GM12872 (cell line): ENCODE measurements at regions not wholly inside any gene's neighbourhood (a gene's known extent, or its start where the extent isn't known, plus 50 kb on each side); places are given as distances from the start of the nearest gene placed in this dataset.

Experiments used
- CTCF ChIP-seq: IDR thresholded peaks from 3 replicates; pipeline ENCODE4 v1.5.1; 2011; ENCODE audit warnings: low read depth, mild to moderate bottlenecking, low read length, moderate library complexity; ENCODE audit not compliant: insufficient read depth

GRCh38 chr2:217691920-217692666, 310.7 kb downstream of the TNS1 start:
- TF ChIP-seq CTCF = no peak

GRCh38 chr2:217691516-217691915, 311.3 kb downstream of the TNS1 start:
- TF ChIP-seq CTCF = no peak

- no peak for TF ChIP-seq CTCF
Observed at GRCh38 chr2:217689053-217689452, 313.7 kb downstream of the TNS1 start.

GRCh38 chr2:217688494-217688893, 314.3 kb downstream of the TNS1 start:
- no peak for TF ChIP-seq CTCF

- no peak for TF ChIP-seq CTCF
Observed at GRCh38 chr2:217687771-217688170, 315.0 kb downstream of the TNS1 start.

GRCh38 chr2:217685255-217685605, 317.6 kb downstream of the TNS1 start:
- no peak for TF ChIP-seq CTCF

- TF ChIP-seq CTCF = no peak
Observed at GRCh38 chr2:217684431-217685254, 318.2 kb downstream of the TNS1 start.
